Stomach (tissue), 8 donors: ENCODE measurements at regions not wholly inside any gene's neighbourhood (a gene's known extent, or its start where the extent isn't known, plus 50 kb on each side); places are given as distances from the start of the nearest gene placed in this dataset.

ENCODE experiments used
- DNase-seq, 2 donors: peaks; one replicate each; pipeline versions ENCODE4 v3.0.0 to v3.0.0-alpha.2; 2013 to 2019
- H3K27ac ChIP-seq, 5 donors: fragments of 200-600 bp in 4 of 5; sonication (generic) in 4 of 5; one replicate each; pipeline ENCODE4 v1.5.1; 2013 to 2019; ENCODE audit warnings: mild to moderate bottlenecking in 1 of 5, moderate library complexity in 1 of 5
- H3K27me3 ChIP-seq, 3 donors: fragments of 200-600 bp; sonication (generic); one replicate each; pipeline ENCODE4 v1.5.1; 2017 to 2019; ENCODE audit warnings: mixed run types in 1 of 3
- H3K36me3 ChIP-seq, 4 donors: fragments of 200-600 bp; sonication (generic); 1 replicate in 3 of 4; 2 replicates in 1 of 4; pipeline ENCODE4 v1.5.1; 2016 to 2019
- H3K4me1 ChIP-seq, 4 donors: fragments of 200-600 bp; sonication (generic); one replicate each; pipeline ENCODE4 v1.5.1; 2016 to 2019
- H3K4me3 ChIP-seq, 4 donors: fragments of 200-600 bp; sonication (generic) in 3 of 4; one replicate each; pipeline ENCODE4 v1.5.1; 2016 to 2019; ENCODE audit warnings: mild to moderate bottlenecking in 1 of 4
- H3K9me3 ChIP-seq, 4 donors: fragments of 200-600 bp; sonication (generic); one replicate each; pipeline ENCODE4 v1.5.1; 2016 to 2019
- CTCF ChIP-seq, 7 experiments: fragments of 450-650 bp in 4 of 7; fragments of 200-600 bp in 3 of 7; sonication (generic) in 3 of 7; IDR thresholded peaks; one replicate each; pipeline ENCODE4 v1.5.1; 2016 to 2019; ENCODE audit warnings: antibody characterized with exemption in 7 of 7, control low read depth in 2 of 7, mild to moderate bottlenecking in 1 of 7
- EP300 ChIP-seq: sonication (generic); formaldehyde crosslinking; IDR thresholded peaks from one replicate; pipeline ENCODE4 v1.6.1; 2017; ENCODE audit warnings: antibody characterized with exemption
- POLR2A ChIP-seq, 4 donors: fragments of 450-650 bp; IDR thresholded peaks; one replicate each; pipeline ENCODE4 v1.6.1; 2016; ENCODE audit warnings: antibody characterized with exemption in 4 of 4, control low read depth in 2 of 4, mild to moderate bottlenecking in 1 of 4, moderate library complexity in 1 of 4
- POLR2AphosphoS5 ChIP-seq, 3 donors: sonication (generic); formaldehyde crosslinking; IDR thresholded peaks; one replicate each; pipeline ENCODE4 v1.6.1; 2016; ENCODE audit warnings: antibody characterized with exemption in 3 of 3
- WGBS, 5 donors: extraction: QIAGEN DNeasy Blood & Tissue Kit in 3 of 5; methylation state at CpG; one replicate each; pipeline versions ENCODE4 v1.1.5 to v1.1.7; 2013 to 2018; 5-methylcytosine and 5-hydroxymethylcytosine counted together
- intact Hi-C: fragments of 100-400 bp; cut with DNase I; formaldehyde crosslinking; loops from one replicate; pipeline ENCODE4 v1.15.1; 2023; ENCODE audit warnings: low total_unique reads
- donor health status: healthy with polysubstance abuse.
- donor health status: Bipolar disorder and iron deficiency.
- donor health status: healthy.

GRCh38 chr10:2124135-2124534, 386.8 kb upstream of the ADARB2 start:
- H3K27ac ChIP-seq = no peak overlapping the region
- H3K9me3 ChIP-seq = no peaks in the 10 kb centered on the region
- intact Hi-C loops = no loop called here
- DNase-seq = no peak
- peaks cover 0 to 4% (median 0%) of the 10 kb centered on the region in 3 donors for H3K27me3 ChIP-seq
- H3K4me1 ChIP-seq = no peaks in the 10 kb centered on the region
- no peak overlapping the region for H3K4me3 ChIP-seq
- TF ChIP-seq POLR2AphosphoS5 (IDR thresholded peaks at IDR 0.05) (no peak), EP300 (no peak), POLR2A (IDR thresholded peaks at IDR 0.05) (no peak), CTCF (IDR thresholded peaks at IDR 0.05) (no peak)
- 66 to 77% (median 75%) methylated on average over 11 of the region's 11 CpGs for WGBS, 5 donors
- H3K36me3 ChIP-seq = no peaks in the 10 kb centered on the region

GRCh38 chr10:2122431-2123124, 385.3 kb upstream of the ADARB2 start:
- intact Hi-C loops = no loop called here
- peaks cover 0 to 8% (median 2%) of the 10 kb centered on the region in 4 donors for H3K9me3 ChIP-seq
- DNase-seq = no peak
- TF ChIP-seq POLR2AphosphoS5 (IDR thresholded peaks at IDR 0.05) (no peak), POLR2A (IDR thresholded peaks at IDR 0.05) (no peak), CTCF (IDR thresholded peaks at IDR 0.05) (no peak), EP300 (no peak)
- H3K27ac ChIP-seq = no peak overlapping the region
- WGBS, 5 donors = 60 to 72% (median 67%) methylated on average over 8 of the region's 8 CpGs
- peaks cover 0 to 4% (median 0%) of the 10 kb centered on the region in 3 donors for H3K27me3 ChIP-seq
- H3K36me3 ChIP-seq = no peaks in the 10 kb centered on the region
- no peak overlapping the region for H3K4me3 ChIP-seq
- no peaks in the 10 kb centered on the region for H3K4me1 ChIP-seq

GRCh38 chr10:2121929-2122328, 384.6 kb upstream of the ADARB2 start:
- H3K36me3 ChIP-seq = no peaks in the 10 kb centered on the region
- H3K27me3 ChIP-seq = no peaks in the 10 kb centered on the region
- WGBS, 5 donors = 30 to 64% (median 48%) methylated on average over 5 of the region's 5 CpGs
- DNase-seq = peak in 1 of 2 donors; percentile 7
- intact Hi-C loops = no loop called here
- H3K9me3 ChIP-seq = peaks cover 0 to 14% (median 8%) of the 10 kb centered on the region in 4 donors
- no peak overlapping the region for H3K4me3 ChIP-seq
- H3K27ac ChIP-seq = no peak overlapping the region
- no peaks in the 10 kb centered on the region for H3K4me1 ChIP-seq
- TF ChIP-seq POLR2A (IDR thresholded peaks at IDR 0.05) = no peak
- TF ChIP-seq CTCF (IDR thresholded peaks at IDR 0.05) = no peak
- no peak for TF ChIP-seq EP300
- no peak for TF ChIP-seq POLR2AphosphoS5 (IDR thresholded peaks at IDR 0.05)

- DNase-seq = no peak
- Histone ChIP-seq H3K4me3 (no peak overlapping the region), H3K36me3 (no peaks in the 10 kb centered on the region), H3K27ac (no peak overlapping the region), H3K4me1 (no peaks in the 10 kb centered on the region), H3K27me3 (no peaks in the 10 kb centered on the region), H3K9me3 (peaks cover 0 to 17% (median 12%) of the 10 kb centered on the region in 4 donors)
- intact Hi-C loops = no loop called here
- WGBS, 5 donors = 49 to 71% (median 67%) methylated on average over 1 of the region's 1 CpG
- no peak for TF ChIP-seq EP300
Measured at GRCh38 chr10:2121315-2121714, 384.0 kb upstream of the ADARB2 start.

GRCh38 chr10:2120746-2121145, 383.4 kb upstream of the ADARB2 start:
- H3K27me3 ChIP-seq = no peaks in the 10 kb centered on the region
- intact Hi-C loops = no loop called here
- H3K27ac ChIP-seq = no peak overlapping the region
- peaks cover 0 to 17% (median 12%) of the 10 kb centered on the region in 4 donors for H3K9me3 ChIP-seq
- WGBS, 5 donors = 43 to 49% (median 47%) methylated on average over 9 of the region's 9 CpGs
- no peaks in the 10 kb centered on the region for H3K36me3 ChIP-seq
- H3K4me3 ChIP-seq = no peak overlapping the region
- TF ChIP-seq EP300 (no peak), POLR2A (IDR thresholded peaks at IDR 0.05) (no peak), CTCF (IDR thresholded peaks at IDR 0.05) (no peak), POLR2AphosphoS5 (IDR thresholded peaks at IDR 0.05) (no peak)
- DNase-seq = no peak
- no peaks in the 10 kb centered on the region for H3K4me1 ChIP-seq
